Fibroblast of gingiva (primary cell): ENCODE measurements at regions not wholly inside any gene's neighbourhood (a gene's known extent, or its start where the extent isn't known, plus 50 kb on each side); places are given as distances from the start of the nearest gene placed in this dataset.

Experiments used
- DNase-seq: peaks from one replicate; pipeline ENCODE4 v3.0.0-alpha.2; 2011; ENCODE audit warnings: low read depth

GRCh38 chr5:74094096-74094781 is 468.2 kb downstream of the ARHGEF28 start:
- DNase-seq, result peak; percentile 13

- DNase-seq, result no peak
Observed at GRCh38 chr5:74093561-74093960, 467.6 kb downstream of the ARHGEF28 start.

- DNase-seq, result no peak
Observed at GRCh38 chr5:74092766-74093165, 466.8 kb downstream of the ARHGEF28 start.

GRCh38 chr5:74085782-74086181 is 459.8 kb downstream of the ARHGEF28 start:
- no peak for DNase-seq

DNA sequence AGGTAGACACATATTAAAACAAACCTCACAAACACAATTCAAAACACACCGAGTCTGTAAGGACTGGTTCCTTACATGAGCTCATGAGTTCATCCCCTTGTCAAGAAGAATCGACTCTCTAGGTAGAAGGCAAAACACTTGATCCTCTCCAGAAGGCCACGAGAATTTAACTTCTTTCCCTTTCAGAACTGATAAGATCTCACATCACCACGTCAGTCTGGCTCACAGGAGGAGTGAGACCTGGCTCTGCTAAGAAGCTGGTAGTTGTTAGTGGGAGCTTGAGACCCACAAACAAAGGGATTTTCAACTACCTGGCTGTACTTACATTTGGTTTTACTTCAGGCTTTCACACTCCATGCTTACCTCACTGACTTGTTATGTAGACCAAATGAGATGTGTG is 459.2 kb downstream of the ARHGEF28 start:
- DNase-seq, result no peak

GRCh38 chr5:74083096-74083791 is 457.2 kb downstream of the ARHGEF28 start:
- DNase-seq, result no peak

GRCh38 chr5:74082512-74083055 is 456.6 kb downstream of the ARHGEF28 start:
- no peak for DNase-seq

DNA sequence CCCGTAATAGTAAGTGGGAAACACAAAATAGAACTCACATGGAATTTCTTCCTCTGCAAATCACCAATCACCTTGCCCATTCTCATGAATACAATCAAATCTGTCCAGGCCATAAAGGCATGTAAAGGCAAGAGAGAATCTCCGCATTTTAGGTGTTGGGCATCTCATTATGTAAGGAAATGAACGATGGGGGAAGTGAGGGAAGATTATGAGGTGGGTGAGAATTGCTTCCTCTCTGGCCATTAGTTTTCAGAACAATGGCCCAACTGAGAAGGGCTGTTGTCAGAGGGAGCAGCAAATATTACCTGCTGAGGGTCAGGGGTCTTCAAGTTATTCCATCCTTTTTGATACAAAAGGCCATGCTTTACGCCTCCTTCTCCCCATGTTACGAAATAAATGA is 455.1 kb downstream of the ARHGEF28 start:
- DNase-seq, result no peak

DNA sequence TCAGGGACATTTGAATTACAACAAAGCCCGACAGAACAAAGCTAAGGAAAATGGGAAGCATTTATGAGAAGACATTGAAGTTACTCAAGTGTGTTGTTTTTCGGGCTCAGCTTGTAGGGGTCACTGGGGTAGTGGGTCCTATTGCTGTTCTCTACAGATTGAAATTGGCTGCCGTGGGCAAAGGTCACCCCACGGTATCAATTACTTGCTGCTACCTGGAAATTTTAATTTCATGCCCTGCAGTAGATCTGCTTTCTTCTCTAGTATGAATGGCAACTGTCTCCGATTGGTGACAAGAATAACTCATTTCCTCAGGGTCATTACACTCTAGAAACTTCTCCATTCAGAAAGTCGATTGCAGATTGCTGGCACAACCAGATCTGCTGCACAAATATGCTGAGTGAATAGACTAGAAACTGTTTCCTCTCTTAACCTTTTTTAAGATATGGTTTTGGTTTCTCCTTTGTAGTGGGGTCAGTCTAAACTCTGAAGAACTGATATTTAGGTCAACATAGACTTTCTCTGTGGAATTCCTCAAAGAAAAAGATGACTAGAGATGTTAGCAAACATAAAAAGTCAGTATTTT is 454.1 kb downstream of the ARHGEF28 start:
- DNase-seq, result no peak

GRCh38 chr5:74075501-74076484 is 449.8 kb downstream of the ARHGEF28 start:
- no peak for DNase-seq

- no peak for DNase-seq
Observed at GRCh38 chr5:74074111-74074510, 448.1 kb downstream of the ARHGEF28 start.

DNA sequence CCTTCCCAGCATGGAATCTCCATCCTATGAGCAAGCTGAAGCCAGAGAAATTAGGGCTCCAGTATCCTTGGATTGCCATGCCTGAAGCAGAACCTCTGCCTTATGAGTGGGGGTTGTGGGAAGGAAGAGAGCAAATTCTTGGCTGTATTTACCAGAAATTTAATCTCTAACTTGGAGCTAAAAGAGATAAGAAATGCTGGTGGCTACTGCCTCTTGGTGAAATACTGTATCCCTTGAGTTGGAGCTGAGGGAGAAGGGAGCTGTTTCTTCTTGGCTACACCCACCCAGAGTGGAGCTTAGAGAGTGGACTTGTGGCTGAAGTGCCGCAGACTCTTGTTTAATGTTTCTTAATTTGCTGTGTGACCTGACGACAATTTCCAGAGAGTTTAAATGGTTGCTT is 447.3 kb downstream of the ARHGEF28 start:
- DNase-seq, result no peak

DNA sequence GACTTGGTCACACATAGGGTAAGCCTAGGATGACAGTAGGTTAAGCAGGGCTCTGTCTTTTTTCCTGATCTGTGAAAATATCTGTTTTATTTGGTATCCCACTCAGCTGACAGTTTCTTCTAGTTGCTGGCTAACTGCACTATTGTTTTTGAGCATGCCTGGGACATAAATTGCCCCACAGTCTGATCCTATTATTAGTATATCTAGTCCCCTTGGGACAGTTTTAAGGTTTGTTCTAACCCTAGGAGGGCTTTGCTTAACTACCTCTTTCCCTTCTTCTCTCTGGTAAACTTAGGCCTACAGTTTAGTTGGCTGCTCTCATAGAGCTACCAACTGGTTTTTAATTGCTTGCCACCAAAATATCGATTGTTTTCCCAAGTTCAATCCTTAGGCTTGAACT is 446.6 kb downstream of the ARHGEF28 start:
- no peak for DNase-seq

DNA sequence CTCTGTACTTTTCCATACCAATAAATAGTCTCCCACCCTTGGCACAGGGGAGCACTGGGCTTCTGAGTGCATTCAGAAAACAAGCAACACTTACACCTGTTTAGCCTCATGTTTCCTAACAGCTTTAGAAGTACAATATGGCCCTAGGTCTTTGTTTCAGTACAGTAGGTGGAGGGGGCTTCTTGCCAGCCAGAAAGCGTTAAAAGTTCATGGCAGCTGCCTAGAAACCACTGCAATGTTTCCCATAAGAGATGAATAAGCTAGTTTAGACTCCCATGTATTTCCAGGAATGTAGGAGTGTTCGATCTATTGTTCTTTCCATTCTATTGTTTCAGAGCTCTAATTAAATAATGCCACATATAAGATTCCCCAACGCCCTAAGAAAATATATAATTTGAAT is 444.8 kb downstream of the ARHGEF28 start:
- no peak for DNase-seq

- DNase-seq, result no peak
Observed at GRCh38 chr5:74069741-74070140, 443.7 kb downstream of the ARHGEF28 start.

GRCh38 chr5:74067748-74068541 is 441.9 kb downstream of the ARHGEF28 start:
- DNase-seq, result no peak

- no peak for DNase-seq
Observed at GRCh38 chr5:74064911-74065310, 438.9 kb downstream of the ARHGEF28 start.

- no peak for DNase-seq
Observed at GRCh38 chr5:74064225-74064624, 438.2 kb downstream of the ARHGEF28 start.

- peak; percentile 18 for DNase-seq
Observed at GRCh38 chr5:74063821-74064220, 437.8 kb downstream of the ARHGEF28 start.

GRCh38 chr5:74063346-74063745 is 437.4 kb downstream of the ARHGEF28 start:
- no peak for DNase-seq

DNA sequence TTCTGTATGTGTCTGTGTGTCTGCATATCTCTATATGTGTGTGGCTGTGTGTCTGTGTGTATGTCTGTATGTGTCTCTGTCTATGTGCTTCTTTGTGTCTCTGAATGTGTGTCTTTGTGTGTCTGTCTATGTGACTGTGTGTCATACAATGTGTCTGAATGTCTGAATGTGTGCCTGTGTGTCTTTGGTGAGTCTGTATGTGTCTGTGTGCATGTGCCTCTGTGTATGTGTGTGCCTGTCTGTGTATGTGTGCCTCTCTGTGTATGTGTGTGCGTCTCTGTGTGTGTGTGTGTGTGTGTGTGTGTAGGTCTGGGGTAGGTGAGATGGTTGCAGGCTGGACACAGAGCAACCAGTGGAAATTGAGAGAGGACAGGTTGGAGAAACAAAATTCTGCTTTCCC is 435.3 kb downstream of the ARHGEF28 start:
- no peak for DNase-seq
